Fibroblast of lung (primary cell): ENCODE measurements at regions not wholly inside any gene's neighbourhood (a gene's known extent, or its start where the extent isn't known, plus 50 kb on each side); places are given as distances from the start of the nearest gene placed in this dataset.

Experiments used
- DNase-seq, 2 donors: peaks; one replicate each; pipeline versions ENCODE4 v3.0.0 to v3.0.0-alpha.2; 2010; ENCODE audit warnings: low read depth in 2 of 2
- H2AFZ ChIP-seq: 2 replicates; pipeline ENCODE4 v1.5.1; 2012; ENCODE audit warnings: low read length, control low read depth, inconsistent platforms
- H3K27ac ChIP-seq: 2 replicates; pipeline ENCODE4 v1.5.1; 2011; ENCODE audit warnings: low read length, control low read depth; ENCODE audit not compliant: insufficient read depth
- H3K27me3 ChIP-seq: 2 replicates; pipeline ENCODE4 v1.5.1; 2011; ENCODE audit warnings: mild to moderate bottlenecking, low read length; ENCODE audit not compliant: control insufficient read depth, insufficient read depth
- H3K36me3 ChIP-seq: 2 replicates; pipeline ENCODE4 v1.5.1; 2011; ENCODE audit warnings: low read length; ENCODE audit not compliant: control insufficient read depth, insufficient read depth
- H3K4me1 ChIP-seq: 2 replicates; pipeline ENCODE4 v1.5.1; 2011; ENCODE audit warnings: low read length; ENCODE audit not compliant: control insufficient read depth, insufficient read depth; ENCODE audit errors: extremely low read depth
- H3K4me2 ChIP-seq: 2 replicates; pipeline ENCODE4 v1.5.1; 2011; ENCODE audit warnings: low read length, control low read depth; ENCODE audit not compliant: insufficient read depth; ENCODE audit errors: extremely low read depth
- H3K4me3 ChIP-seq, 4 experiments: fragments of 200-600 bp in 1 of 4; sonication (generic) in 1 of 4; replicated peaks in 1 of 4; 2 replicates each; pipeline ENCODE4 v1.5.1; 2011 to 2016; ENCODE audit warnings: low read length in 4 of 4, low read depth in 3 of 4, mild to moderate bottlenecking in 3 of 4, control low read depth in 2 of 4, inconsistent platforms in 1 of 4, mixed read lengths in 1 of 4; ENCODE audit not compliant: insufficient read depth in 1 of 4; ENCODE audit errors: control extremely low read depth in 1 of 4
- H3K79me2 ChIP-seq: 2 replicates; pipeline ENCODE4 v1.5.1; 2012; ENCODE audit warnings: mild to moderate bottlenecking, low read length, inconsistent platforms; ENCODE audit not compliant: control insufficient read depth, insufficient read depth
- H3K9ac ChIP-seq: 2 replicates; pipeline ENCODE4 v1.5.1; 2011; ENCODE audit warnings: mild to moderate bottlenecking, low read length, control low read depth; ENCODE audit not compliant: insufficient read depth
- H3K9me3 ChIP-seq: 2 replicates; pipeline ENCODE4 v1.5.1; 2012; ENCODE audit warnings: low read depth, low read length; ENCODE audit not compliant: control insufficient read depth, insufficient read depth
- H4K20me1 ChIP-seq: 2 replicates; pipeline ENCODE4 v1.5.1; 2011; ENCODE audit warnings: low read length; ENCODE audit not compliant: control insufficient read depth, insufficient read depth; ENCODE audit errors: extremely low read depth
- EZH2 ChIP-seq: IDR thresholded peaks from 2 replicates; pipeline ENCODE4 v1.5.1; 2012; ENCODE audit warnings: low read length, control low read depth, mild to moderate bottlenecking; ENCODE audit errors: missing control alignments
- TF ChIP-seq, protein P1 (sequence below), 2 donors: IDR thresholded peaks in 1 of 2; conservative IDR thresholded peaks in 1 of 2; 1 replicate in 1 of 2; 2 replicates in 1 of 2; pipeline ENCODE4 v1.5.1; 2011 to 2012; ENCODE audit warnings: low read length in 2 of 2, control low read depth in 1 of 2, inconsistent platforms in 1 of 2, low read depth in 1 of 2, mild to moderate bottlenecking in 1 of 2

DNA sequence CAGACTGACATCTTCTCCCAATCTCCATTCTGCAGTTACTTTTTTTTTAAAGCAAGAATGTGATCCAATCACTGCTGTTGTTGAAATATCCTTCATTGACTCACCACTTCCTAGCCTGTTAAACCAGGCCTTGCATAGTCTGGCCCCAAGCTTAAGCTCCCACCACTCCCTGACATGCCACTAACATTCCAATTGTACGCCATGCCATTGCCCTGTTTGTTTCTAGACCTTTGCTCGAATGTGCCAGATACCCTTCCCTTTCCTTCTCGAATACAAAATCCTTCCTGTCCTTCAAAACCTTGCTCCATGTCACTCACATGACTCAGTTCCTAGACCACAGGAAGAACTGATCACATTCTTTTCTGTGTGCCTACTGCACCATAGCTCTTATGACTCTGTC, 224.2 kb downstream of the CYRIA start:
- Histone ChIP-seq H3K27me3 (no peaks in the 10 kb centered on the region), H3K36me3 (no peaks in the 10 kb centered on the region), H2AFZ (no peak overlapping the region), H3K79me2 (no peaks in the 10 kb centered on the region), H3K27ac (no peak overlapping the region), H3K9me3 (no peaks in the 10 kb centered on the region), H3K9ac (no peak overlapping the region), H4K20me1 (no peaks in the 10 kb centered on the region), H3K4me1 (no peaks in the 10 kb centered on the region), H3K4me3 (no peak overlapping the region), H3K4me2 (no peak overlapping the region)
- TF ChIP-seq, protein P1, sequence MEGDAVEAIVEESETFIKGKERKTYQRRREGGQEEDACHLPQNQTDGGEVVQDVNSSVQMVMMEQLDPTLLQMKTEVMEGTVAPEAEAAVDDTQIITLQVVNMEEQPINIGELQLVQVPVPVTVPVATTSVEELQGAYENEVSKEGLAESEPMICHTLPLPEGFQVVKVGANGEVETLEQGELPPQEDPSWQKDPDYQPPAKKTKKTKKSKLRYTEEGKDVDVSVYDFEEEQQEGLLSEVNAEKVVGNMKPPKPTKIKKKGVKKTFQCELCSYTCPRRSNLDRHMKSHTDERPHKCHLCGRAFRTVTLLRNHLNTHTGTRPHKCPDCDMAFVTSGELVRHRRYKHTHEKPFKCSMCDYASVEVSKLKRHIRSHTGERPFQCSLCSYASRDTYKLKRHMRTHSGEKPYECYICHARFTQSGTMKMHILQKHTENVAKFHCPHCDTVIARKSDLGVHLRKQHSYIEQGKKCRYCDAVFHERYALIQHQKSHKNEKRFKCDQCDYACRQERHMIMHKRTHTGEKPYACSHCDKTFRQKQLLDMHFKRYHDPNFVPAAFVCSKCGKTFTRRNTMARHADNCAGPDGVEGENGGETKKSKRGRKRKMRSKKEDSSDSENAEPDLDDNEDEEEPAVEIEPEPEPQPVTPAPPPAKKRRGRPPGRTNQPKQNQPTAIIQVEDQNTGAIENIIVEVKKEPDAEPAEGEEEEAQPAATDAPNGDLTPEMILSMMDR (conservative IDR thresholded peaks at IDR 0.05 in 1 of 2, IDR thresholded peaks at IDR 0.05 in 1 of 2; ENCODE audit: low read depth in 1 of 2, low read length in 2 of 2) = no peak
- TF ChIP-seq EZH2 = no peak
- no peak for DNase-seq

DNA sequence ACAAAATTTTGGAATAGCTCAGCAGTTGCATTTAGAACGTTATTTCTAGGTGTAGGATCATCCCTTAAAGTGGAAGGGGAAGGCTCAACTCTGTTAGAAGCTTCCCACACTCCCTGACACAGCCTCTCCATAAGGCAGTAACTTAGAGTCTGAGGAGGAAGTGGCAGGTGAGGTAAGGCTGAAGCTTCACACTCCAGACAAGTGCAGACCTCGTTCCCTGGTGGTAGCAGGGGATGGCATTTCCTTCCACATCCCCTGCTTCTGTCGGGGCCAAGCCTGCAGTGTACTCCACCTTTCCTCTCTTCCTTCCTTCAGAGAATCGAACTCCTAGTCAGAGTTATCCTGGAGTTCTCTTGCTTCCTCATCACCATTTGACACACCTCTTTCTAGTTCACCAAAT, 224.7 kb downstream of the CYRIA start:
- no peak overlapping the region for H3K27ac ChIP-seq
- H2AFZ ChIP-seq = no peak overlapping the region
- no peaks in the 10 kb centered on the region for H3K9me3 ChIP-seq
- H3K27me3 ChIP-seq = no peaks in the 10 kb centered on the region
- no peak for DNase-seq
- H3K9ac ChIP-seq = no peak overlapping the region
- no peaks in the 10 kb centered on the region for H3K36me3 ChIP-seq
- no peaks in the 10 kb centered on the region for H3K79me2 ChIP-seq
- TF ChIP-seq, protein P1 (conservative IDR thresholded peaks at IDR 0.05 in 1 of 2, IDR thresholded peaks at IDR 0.05 in 1 of 2; ENCODE audit: low read depth in 1 of 2, low read length in 2 of 2) = no peak
- no peak for TF ChIP-seq EZH2
- H3K4me3 ChIP-seq = no peak overlapping the region
- no peaks in the 10 kb centered on the region for H3K4me1 ChIP-seq
- H3K4me2 ChIP-seq = no peak overlapping the region
- H4K20me1 ChIP-seq = no peaks in the 10 kb centered on the region

DNA sequence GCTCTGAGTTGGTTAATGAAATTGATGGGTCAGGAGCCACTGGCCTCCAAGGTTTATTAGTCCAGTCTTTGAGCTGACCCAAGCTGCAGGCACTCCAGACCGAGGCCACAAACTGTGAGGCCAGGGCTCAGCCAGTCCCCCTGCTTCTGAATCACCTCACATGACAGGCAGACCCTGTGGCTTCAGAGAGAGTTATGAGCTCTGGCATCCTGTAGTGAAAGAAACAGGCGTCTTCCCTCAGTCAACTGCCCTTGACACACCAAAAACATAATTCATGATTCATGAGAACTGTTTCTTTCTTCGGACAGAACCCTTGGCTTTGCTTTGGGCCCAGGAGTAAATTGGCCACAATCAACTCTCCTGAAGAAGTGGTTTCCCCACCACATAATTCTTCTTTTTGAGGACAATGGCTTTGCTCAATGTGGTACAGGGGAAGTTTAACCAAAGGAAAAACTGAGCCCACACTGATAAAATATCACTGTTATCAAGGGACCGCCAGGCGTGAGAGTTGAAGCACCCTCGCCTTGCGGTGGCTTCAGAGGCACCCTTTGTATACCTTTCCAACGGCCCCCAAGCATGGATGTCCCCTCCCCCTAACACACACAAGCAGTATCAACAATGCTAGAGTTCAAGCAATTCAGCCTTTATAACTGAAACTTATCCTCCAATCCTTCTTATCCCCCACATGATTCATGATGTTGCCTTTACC, 226.9 kb downstream of the CYRIA start:
- H3K9me3 ChIP-seq = no peaks in the 10 kb centered on the region
- no peak overlapping the region for H3K4me3 ChIP-seq
- H3K4me1 ChIP-seq = no peaks in the 10 kb centered on the region
- H2AFZ ChIP-seq = no peak overlapping the region
- no peaks in the 10 kb centered on the region for H3K79me2 ChIP-seq
- H3K27me3 ChIP-seq = no peaks in the 10 kb centered on the region
- H3K9ac ChIP-seq = no peak overlapping the region
- TF ChIP-seq, protein P1 (conservative IDR thresholded peaks at IDR 0.05 in 1 of 2, IDR thresholded peaks at IDR 0.05 in 1 of 2; ENCODE audit: low read depth in 1 of 2, low read length in 2 of 2) = no peak
- no peak for TF ChIP-seq EZH2
- H3K27ac ChIP-seq = no peak overlapping the region
- H3K36me3 ChIP-seq = no peaks in the 10 kb centered on the region
- DNase-seq = no peak
- no peak overlapping the region for H3K4me2 ChIP-seq
- no peaks in the 10 kb centered on the region for H4K20me1 ChIP-seq
